Mucosa of descending colon (tissue), 3 donors: ENCODE measurements at regions not wholly inside any gene's neighbourhood (a gene's known extent, or its start where the extent isn't known, plus 50 kb on each side); places are given as distances from the start of the nearest gene placed in this dataset.

ENCODE experiments used
- ATAC-seq: fragments of 200-7000 bp; cut with Tn5 transposase; one replicate; pipeline ENCODE4 v1.9.1; 2020; ENCODE audit warnings: mild to moderate bottlenecking, moderate library complexity
- DNase-seq, 3 donors: peaks; one replicate each; pipeline ENCODE4 v3.0.0-alpha.2; 2020
- H3K36me3 ChIP-seq: fragments of 200-600 bp; one replicate; pipeline ENCODE4 v1.8.0; 2021; ENCODE audit warnings: low read depth, mild to moderate bottlenecking
- H3K4me1 ChIP-seq: fragments of 200-600 bp; one replicate; pipeline ENCODE4 v1.8.0; 2021; ENCODE audit warnings: low read depth, mild to moderate bottlenecking
- H3K4me3 ChIP-seq: fragments of 200-600 bp; one replicate; pipeline ENCODE4 v1.8.0; 2021; ENCODE audit warnings: mild to moderate bottlenecking
- H3K9me3 ChIP-seq: fragments of 200-600 bp; one replicate; pipeline ENCODE4 v1.8.0; 2021; ENCODE audit warnings: mild to moderate bottlenecking
- intact Hi-C, 2 donors: fragments of 100-400 bp; cut with DNase I in 1 of 2; cut with micrococcal nuclease in 1 of 2; formaldehyde crosslinking; loops; one replicate each; pipeline versions ENCODE4 v1.11.0 to v1.11.1; 2022; cut with DNase I, micrococcal nuclease
- TF ChIP-seq, protein P1 (sequence below): fragments of 200-600 bp; IDR thresholded peaks from one replicate; pipeline ENCODE4 v1.8.0; 2022; ENCODE audit warnings: antibody characterized with exemption, mild to moderate bottlenecking
- donor health status: DM: no; HTN: no; CAD: no; lungs with moderate emphysema.
- donor health status: DM: no; HTN: no; CAD: no.
- donor health status: DM: no; HTN: yes; CAD: no.

DNA sequence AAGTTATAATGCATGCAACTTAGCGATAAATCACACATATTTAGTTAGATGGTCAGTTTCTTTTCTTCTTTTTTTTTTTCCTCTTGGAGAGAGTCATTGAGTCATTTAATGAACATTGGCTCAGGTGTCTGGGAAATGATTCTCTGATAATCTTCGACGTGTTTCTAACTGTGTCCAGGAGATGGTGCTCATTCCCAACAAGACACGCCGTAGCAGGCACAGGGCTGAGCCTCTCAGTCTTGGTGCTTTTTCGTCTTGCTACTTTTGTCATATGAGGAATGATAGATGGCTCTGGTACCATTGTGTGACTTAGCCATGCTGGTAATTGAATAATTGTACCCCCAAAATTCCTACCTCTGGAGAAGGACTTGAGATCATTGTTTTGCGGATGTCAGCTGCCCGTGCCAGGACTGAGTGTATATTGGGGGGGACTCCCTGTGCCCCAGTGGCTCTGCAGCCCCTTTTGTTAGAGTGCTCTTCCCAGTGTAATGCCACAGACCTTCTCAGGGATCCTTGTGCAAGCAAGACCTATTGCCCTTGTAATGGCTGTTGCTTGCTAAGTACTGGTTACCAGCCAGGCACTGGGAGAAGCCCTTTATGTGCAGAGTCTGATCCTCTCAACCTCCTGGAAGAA, 107.6 kb upstream of the CYRIA start:
- ATAC-seq (peak; percentile 49), DNase-seq (peak in 1 of 3 donors; percentile 25)
- no peaks in the 10 kb centered on the region for H3K9me3 ChIP-seq
- no peaks in the 10 kb centered on the region for H3K4me1 ChIP-seq
- intact Hi-C loops: no loop called here
- H3K36me3 ChIP-seq: no peaks in the 10 kb centered on the region
- no peak overlapping the region for H3K4me3 ChIP-seq
- TF ChIP-seq, protein P1, sequence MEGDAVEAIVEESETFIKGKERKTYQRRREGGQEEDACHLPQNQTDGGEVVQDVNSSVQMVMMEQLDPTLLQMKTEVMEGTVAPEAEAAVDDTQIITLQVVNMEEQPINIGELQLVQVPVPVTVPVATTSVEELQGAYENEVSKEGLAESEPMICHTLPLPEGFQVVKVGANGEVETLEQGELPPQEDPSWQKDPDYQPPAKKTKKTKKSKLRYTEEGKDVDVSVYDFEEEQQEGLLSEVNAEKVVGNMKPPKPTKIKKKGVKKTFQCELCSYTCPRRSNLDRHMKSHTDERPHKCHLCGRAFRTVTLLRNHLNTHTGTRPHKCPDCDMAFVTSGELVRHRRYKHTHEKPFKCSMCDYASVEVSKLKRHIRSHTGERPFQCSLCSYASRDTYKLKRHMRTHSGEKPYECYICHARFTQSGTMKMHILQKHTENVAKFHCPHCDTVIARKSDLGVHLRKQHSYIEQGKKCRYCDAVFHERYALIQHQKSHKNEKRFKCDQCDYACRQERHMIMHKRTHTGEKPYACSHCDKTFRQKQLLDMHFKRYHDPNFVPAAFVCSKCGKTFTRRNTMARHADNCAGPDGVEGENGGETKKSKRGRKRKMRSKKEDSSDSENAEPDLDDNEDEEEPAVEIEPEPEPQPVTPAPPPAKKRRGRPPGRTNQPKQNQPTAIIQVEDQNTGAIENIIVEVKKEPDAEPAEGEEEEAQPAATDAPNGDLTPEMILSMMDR: no peak

DNA sequence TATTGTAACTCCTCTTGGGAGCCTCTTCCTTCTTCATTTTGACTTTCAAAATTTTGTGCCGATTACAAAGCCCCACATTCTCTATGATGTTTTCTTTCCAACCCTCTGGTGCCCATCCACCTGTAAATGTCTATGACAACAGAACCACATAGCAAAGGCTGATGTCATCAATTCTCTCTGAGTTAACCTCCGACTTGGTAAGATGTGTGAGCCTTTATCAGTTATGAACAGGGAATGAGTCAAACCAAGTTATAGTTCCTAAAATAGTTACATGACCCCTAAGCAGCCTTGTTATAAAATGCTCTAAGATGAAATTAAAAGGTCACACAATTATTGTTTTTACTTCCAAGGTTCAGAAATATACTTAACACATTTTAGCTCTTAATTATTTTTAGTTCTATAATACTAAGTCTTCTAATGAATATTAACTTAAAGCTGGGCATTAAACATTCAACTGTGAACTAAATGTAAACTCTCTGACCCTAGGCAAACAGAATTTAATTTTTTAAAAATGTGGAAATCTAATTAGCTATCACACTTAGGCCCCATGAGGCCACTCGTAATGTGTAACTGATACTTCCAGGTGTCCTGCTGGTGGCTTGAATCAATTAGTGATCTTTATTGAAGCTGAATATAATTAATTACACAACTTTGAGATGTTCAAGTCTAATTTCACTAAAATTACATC, 102.3 kb upstream of the CYRIA start:
- no peak for ATAC-seq
- intact Hi-C loops: no loop called here
- DNase-seq: no peak
- no peaks in the 10 kb centered on the region for H3K36me3 ChIP-seq
- TF ChIP-seq, protein P1: no peak
- H3K4me1 ChIP-seq: no peaks in the 10 kb centered on the region
- H3K4me3 ChIP-seq: no peak overlapping the region
- no peaks in the 10 kb centered on the region for H3K9me3 ChIP-seq

GRCh38 chr2:16765356-16765755, 99.7 kb upstream of the CYRIA start:
- no peaks in the 10 kb centered on the region for H3K9me3 ChIP-seq
- TF ChIP-seq, protein P1: no peak
- H3K4me1 ChIP-seq: no peaks in the 10 kb centered on the region
- intact Hi-C loops: no loop called here
- DNase-seq (no peak), ATAC-seq (no peak)
- H3K36me3 ChIP-seq: no peaks in the 10 kb centered on the region
- no peak overlapping the region for H3K4me3 ChIP-seq

- H3K9me3 ChIP-seq: no peaks in the 10 kb centered on the region
- intact Hi-C loops: no loop called here
- TF ChIP-seq, protein P1: no peak
- no peaks in the 10 kb centered on the region for H3K36me3 ChIP-seq
- H3K4me1 ChIP-seq: no peaks in the 10 kb centered on the region
- no peak overlapping the region for H3K4me3 ChIP-seq
- DNase-seq (no peak), ATAC-seq (no peak)
These were observed 98.9 kb upstream of the CYRIA start for GRCh38 chr2:16764487-16764886.

- no peaks in the 10 kb centered on the region for H3K9me3 ChIP-seq
- no peaks in the 10 kb centered on the region for H3K4me1 ChIP-seq
- intact Hi-C loops: no loop called here
- TF ChIP-seq, protein P1: no peak
- no peaks in the 10 kb centered on the region for H3K36me3 ChIP-seq
- no peak overlapping the region for H3K4me3 ChIP-seq
- DNase-seq (no peak), ATAC-seq (no peak)
These were observed 97.9 kb upstream of the CYRIA start for GRCh38 chr2:16763493-16763899.
